CD1c-positive myeloid dendritic cell (primary cell): ENCODE measurements at regions not wholly inside any gene's neighbourhood (a gene's known extent, or its start where the extent isn't known, plus 50 kb on each side); places are given as distances from the start of the nearest gene placed in this dataset.
"Not testable (repeated sequence)": the region's sequence is repeated elsewhere in the genome, so short reads cannot be mapped to it uniquely, and the experiment has no call there.

ENCODE experiments used
- DNase-seq: peaks from one replicate; pipeline ENCODE4 v3.0.0-alpha.2; 2016; ENCODE audit errors: extremely low spot score

DNA sequence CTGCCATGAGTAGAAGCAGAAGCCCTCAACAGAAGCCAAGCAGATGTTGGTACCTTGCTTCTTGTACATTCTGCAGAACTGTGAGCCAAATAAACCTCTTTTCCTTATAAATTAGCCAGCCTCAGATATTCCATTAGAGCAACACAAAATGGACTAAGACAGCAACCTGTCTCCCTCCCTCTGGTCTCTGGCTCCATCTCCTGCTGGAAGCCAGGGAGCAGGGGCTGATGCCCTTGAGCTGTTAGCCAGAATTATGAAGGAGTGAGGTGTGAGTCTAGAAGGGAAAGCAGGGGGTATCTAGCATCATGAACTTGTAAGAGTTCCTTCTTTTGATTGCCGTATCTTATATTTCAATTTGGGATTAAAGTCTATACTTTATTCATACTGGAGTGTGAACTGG lies 358.7 kb upstream of the FZD8 start:
- DNase-seq: not testable (repeated sequence)

DNA sequence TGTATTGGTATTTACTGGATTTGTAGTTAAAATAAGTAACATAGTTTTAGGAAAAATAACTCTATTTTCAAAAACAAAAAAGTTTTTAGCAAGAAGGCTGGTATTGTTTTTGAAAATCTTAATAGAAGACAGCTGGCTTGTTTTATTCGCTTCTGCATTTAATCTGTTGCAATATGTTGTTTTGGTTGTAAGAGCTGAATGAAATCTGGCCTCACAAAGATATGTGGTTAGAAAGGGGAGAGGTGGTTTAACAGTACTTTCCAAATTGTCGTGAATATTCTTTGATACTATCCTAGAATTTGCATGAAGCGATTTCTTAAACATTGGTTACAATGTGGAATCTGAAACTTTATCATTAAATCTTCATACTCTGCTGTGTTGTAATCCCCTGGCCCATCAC lies 355.9 kb upstream of the FZD8 start:
- no peak for DNase-seq

DNA sequence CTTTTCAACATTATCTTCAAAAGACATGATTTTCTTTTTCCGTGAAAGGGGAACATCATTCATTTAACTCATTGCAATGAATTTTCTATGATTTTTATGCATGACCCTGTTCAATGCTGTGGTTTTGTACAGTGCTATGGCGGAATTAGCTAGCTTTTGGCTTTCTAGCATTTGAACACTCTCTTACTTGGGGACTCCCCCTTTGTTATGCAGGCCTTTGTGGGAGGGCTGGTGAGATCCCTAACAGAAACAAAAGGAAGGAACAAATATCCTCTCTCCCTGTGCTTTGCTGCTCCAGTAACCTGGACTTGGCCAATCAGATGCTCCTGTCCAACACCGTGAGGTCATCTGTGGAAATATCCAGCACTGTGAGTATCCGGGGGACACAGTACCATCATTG lies 353.4 kb upstream of the FZD8 start:
- DNase-seq: no peak

DNA sequence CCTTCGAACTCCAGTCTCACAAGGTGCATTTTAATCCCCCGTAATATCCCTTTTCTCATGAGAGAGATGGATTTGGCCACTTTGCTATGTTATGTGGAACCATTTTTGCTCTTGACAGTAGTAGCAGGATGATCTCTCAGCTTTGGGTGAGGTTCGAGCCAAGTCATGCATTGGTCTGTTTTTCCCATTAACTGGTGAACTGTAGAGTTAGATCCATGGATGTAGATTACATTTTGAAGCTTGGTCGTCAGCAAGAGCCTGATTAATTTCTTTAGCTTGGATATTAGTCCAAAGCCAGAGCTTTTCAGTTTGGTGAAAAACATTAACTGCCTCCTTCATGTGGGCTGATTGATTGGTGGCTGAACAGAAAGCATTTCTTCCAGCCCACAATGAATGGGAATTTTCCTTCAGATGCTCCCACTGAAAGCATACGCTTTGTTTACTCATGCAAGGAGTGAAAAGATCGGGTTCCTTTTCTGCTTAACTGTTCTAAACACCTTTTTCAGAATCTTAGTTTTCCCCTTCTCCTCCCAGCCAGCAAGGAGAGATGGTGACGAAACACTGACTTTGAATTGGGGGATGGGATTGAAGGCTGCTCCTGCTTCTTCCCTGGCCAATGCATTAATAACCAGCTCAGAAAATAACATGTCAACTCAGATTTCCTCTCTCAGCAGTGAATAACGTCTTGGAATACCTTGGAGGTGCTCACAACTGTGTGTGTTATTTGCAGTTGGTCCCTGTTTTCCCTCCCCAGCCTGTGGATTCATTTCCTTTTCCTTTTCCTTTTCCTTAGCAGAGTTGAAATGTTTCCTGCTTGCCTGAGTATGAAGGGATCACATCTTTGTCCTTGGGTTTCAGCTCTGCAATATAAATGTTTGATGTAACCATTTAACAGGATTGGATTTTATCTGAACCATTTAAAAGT lies 351.8 kb upstream of the FZD8 start:
- DNase-seq: no peak

DNA sequence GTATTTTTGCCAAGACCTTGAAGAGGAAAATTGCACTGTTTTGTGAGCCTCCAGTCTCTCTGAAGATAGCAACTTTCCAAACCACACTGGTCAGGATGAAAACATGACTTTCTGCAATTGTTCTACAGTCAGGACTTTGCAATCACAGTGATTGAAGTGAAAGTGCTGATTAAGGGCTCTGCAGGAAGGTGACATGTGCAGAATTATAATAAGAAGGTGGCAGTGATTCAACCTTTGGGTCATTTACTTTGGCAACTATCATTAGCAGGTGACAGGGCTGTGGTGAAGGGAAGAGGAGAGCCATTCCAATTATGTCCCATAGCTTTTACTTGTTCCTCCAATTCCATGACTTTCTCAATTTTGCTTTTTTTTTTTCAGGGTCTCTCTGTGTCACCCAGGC lies 350.0 kb upstream of the FZD8 start:
- DNase-seq: no peak

DNA sequence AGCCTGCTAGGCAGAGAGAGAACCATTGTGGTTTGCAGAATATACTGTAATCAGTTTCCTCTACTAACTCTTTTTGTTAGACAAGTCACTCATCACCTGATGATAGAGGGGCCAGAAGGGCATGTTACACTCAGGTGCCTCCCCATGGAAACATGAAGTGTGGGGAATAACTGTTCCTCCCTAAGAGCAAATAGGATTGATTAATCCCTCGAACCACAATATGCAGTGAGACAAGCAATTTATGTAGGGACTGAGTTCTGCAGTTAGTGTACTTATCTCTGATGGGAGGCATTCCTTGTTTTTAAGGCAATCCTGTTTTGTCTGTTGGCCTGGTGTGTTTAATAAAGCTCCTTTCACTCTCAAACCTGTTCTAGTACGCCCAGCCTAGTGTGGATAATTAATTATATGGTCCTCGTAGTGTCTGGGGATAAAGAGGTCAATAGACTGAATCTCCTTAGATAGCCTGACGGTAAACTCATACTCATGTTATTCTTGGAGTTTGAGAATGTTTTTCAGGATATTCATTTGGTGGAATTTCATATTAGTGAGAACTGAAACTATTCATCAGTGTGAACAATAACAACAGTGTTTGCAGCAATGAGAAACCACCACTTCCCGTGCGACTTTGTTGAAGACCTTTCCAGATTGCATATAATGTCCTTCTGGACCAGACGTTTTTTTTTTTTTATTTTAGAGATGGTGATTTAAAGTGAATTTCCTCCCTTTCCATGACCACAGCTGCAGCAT lies 344.8 kb upstream of the FZD8 start:
- DNase-seq: no peak

DNA sequence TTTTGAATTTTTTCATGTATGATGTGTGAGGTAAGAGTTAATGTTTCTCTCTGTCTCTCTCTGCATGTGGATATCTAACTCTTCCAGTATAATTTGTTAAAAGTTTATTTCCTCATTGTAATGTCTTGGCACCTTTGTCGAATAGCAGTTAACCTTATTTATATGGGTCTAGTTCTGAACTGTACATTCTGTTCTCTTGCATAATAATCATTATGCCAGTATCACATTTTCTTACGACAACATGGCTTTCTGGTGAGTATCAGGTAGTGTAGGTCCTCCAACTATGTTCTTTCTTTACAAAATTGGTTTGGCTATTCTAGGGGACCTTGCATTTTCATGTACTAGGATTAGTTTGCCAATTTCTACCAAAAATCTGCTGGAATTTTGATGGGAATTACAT lies 337.0 kb upstream of the FZD8 start:
- DNase-seq: no peak

DNA sequence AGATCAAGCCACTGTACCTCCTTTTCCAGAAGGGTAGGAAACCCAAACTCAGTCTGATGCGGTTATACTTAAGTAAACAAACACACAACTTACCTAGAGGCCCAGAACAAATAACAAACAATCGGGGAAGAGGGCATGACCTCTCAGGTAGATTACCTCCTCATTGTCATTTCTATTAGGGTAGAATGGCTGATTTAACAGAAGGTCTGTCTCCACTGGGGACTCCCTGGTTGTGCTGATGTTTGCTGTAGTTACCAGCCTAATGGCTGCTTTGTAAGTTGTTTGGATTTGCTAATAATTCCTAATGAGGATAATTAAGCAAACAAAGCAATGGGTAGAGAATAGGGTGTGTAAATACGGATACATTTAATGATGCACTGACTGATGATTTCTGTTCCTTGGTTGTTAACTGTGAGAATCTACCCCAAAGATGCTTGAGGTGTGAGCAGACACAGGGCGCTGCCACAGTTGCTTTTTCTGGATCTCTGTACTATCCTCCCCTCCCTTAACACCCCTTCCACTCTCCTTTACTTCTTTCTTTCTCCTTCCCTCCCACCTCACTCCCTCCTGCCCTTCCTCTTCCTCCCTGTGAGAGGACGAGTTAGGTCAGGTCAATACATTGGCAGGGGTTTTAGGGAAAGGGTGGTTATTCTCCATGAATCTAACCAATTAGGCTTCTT lies 332.0 kb upstream of the FZD8 start:
- not testable (repeated sequence) for DNase-seq

DNA sequence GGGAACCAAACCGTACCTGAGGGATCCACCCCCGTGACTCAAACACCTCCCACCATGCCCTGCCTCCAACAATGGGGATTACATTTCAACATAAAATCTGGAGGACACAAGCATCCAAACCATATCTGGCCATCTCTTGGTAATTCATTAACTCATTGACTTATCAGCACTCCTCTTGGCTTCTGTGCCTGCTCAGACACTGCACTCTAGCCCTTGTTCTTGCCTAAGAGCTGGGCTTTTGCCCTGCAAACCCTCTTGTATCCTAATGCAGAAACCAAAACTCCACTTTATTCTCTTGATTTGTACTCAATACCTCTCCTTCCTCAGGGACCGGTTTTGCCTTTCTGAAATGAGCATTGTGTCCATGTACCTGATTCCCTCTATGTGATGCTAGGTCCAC lies 330.2 kb upstream of the FZD8 start:
- DNase-seq: no peak

DNA sequence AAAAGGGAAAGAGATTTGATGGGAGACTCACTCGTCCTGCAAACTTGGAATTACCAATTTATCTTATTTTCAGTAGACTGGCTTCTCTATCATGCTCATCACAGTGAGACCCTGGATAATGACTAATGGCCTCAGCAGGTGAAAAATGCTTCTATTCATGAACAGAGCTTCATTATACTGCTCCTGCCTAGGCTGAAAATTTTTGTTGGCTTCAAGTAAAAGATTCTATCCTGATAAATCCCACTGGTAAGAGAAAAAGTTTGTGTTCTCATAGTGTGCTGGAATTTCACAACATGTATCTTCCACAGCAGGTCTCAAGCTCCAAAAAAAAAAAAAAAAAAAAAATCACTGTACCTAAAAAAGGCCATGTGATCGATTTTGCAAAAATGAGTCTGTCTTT lies 329.3 kb upstream of the FZD8 start:
- DNase-seq: no peak

DNA sequence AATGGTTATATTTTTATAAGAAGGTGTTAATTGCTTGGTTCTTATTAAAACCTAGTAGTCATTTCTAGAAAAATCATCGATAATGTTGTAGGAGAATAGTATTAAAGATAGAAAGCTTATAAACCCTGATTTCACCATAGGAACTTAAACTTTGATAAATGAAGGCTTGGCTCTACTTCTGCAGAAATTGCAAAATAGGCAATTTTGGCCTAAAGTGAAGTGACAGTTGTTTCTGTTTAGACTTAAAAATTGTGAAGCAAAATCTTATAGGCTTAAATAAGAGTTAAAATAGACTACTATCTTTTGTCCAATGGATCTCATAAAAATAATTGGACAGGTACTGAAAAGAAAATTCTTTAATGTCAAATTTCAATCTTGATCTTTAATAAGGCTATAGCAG lies 321.6 kb upstream of the FZD8 start:
- no peak for DNase-seq

DNA sequence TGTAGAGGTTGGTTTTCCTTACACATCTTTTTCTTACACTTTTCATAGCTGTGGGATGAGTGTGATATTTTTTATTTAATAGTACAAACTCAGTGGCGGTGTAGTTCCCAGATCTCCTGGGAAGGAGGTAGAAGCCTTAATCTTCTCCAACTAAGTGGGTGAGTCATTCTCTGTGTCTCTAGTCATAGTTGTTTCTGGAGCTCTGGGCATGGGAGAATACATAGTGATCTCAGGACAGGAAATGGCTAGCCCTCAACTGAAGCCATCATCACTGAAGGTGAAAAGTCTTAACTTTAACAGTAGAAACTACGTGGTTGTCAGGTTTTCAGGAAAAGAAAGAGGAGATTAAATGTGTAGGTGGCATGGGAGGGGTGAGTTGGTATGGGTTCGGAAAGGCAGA lies 319.4 kb upstream of the FZD8 start:
- DNase-seq: no peak

DNA sequence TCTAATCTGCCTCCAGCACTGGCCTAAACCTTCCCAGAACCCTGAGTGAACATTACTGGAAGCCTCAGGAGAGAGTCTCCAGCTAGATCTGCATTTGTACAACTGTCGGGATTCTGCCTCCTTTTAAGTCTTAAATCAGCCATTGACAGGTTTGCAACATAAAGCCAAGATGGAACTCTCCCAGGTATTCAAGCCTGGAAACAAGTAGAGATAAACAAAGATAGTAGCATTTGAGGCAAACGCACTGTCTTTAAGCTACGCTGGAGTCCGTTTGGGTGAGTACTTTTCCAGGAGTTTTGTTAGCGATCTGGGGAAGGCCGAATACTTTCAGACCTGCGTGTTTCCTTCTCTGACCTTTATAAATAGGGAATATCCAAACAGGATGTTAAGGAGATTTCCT lies 317.2 kb upstream of the FZD8 start:
- DNase-seq: no peak

DNA sequence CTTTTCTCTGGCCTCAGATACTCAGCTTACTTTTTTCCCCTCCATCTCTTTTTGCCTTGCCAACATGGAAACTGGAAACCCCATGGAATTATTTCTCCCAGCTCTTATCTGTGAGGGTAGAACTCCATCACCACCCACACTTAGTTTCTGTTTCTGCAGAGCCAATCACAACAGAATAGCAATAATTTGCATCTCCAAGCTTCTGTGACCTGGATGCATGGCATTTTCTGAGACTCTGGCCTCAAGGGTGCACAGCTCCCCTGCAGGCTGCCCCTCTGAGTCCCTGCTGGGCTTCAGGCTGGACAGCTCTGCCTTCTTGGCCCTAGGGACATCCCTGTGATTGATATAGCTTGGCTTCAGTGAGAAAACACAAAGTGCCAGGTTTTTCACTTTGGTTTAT lies 316.5 kb upstream of the FZD8 start:
- not testable (repeated sequence) for DNase-seq

DNA sequence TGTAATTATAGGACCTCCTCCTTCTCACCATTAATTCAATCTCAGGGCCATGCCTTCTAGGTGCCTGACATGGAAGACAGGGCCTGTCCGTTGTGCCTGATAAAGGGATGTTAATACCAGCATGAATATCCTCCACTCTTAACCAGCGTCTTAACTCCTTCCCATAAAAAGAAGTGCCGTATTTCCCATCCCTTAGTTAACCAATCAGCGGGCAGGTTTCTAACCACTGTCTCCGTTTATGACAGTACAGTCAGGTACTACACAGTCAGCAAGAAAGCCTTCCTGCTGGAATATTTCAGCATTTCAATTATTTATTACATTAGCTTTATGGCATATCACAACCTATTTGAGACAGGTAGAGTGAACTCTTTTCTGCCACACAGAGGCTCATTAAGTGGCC lies 308.6 kb upstream of the FZD8 start:
- DNase-seq: no peak

DNA sequence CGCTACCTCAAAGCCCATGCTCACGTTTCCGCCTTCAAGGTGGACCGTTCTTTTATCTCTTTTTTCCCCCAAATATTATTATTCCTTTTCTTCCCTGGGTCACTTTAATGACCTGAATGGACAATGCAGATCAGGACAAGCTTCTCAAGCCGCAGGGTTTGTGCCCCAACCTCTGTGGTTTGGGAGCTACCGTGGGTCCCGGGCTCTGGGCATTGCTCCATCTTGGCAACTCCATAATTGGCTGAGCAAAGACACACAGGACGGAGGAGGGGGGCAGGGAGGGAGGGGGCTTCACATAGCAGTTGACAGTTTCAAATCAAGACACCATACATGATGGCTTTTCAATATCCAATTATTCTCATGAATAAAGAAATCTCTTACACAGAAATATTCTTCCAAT lies 308.1 kb upstream of the FZD8 start:
- no peak for DNase-seq

DNA sequence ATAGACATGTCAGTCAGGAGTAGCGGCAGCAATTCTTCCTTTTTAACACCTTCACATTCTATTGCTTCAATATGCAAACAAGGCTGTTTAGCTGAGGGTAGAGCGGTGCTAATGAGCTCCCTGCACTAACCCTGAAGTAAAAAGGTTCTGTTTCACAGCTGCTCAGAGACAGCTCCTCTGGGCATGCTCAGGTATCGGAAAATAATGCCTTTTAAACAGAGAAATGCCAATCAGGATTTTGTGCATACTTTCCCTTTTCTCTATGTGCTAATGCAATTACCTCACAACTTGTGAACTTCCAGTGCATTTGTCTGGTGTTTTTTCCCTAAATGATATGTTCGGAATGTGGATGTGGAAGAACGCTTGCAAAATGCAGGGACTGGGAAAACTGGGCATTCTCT lies 307.7 kb upstream of the FZD8 start:
- no peak for DNase-seq

DNA sequence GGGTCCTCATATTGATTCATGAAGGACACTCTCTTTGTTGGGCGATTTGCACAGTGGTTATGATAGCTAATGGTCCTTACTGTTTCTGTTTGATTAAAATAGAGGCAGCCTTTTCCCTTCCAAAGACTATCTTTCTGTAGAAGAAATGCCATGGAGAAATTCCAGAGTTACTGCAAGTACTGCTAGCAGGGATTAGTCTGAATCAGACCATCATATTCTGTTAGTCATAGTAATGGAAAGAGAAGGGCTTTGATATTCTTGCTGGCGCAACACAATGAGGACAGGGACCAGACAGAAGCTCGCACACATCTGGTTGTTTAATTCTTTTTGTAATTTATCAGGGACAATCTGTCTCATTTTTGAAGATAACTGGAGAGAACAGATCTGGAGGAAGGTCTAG lies 304.5 kb upstream of the FZD8 start:
- DNase-seq: no peak

DNA sequence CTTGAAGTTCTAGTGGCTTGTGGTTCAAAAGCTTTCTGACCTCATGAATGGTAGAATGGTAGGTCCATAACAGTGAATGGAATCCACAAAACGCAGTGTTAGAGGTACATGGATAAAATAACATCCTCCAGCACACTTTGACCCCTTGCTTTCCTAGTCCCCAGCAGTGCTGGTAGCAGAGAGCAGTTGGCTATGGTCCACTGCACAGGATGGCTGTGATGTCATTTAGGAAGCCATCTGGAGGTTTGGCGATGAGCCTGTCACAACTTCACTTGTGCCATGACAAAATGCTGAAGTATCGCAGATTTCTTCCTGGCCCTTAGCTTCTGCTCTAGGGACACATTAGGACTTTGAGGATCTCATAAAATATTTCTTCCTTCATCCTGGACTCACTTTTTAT lies 300.0 kb upstream of the FZD8 start:
- no peak for DNase-seq

DNA sequence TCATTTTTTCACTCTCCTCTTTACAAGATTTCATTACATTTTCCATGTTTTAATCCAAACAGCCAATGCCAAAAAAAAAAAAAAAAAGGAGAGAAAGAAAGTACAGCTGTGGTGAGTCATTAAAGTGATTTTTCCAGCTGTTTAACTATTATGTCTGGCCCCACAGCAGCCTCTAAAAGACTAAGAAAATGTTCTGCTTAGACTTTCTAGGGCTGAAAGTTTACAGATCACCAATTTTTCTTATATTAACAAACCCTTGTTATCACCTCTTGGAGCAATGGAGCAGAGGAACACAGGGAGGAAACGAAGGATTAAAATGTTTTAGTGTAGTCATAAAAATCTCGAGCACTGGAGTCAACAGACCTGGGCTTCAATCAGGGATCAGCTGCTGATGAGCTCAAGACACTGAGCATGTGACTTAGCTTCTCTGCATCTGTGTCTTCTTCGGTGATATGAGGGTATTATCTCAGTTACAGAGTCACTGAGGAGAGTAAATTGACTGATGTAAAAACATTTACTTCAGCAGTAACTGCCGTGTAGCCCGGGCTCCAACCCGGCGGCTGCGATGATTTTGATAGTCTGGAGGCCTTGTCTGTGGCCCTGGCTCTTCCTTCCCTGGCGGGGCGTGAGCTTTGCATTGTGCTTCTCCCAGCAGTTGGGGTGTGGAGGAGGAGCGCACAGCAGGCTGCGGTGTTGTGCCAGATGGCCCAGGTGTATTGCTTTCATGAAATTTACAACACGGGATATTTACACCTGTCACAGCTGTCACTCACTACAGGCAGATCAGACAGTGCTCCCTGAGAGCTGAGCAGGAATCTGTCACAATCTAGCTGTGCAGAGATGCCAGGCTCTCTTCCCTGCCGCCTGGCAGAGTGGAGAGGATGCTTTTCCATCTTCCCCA lies 298.3 kb upstream of the FZD8 start:
- no peak for DNase-seq

DNA sequence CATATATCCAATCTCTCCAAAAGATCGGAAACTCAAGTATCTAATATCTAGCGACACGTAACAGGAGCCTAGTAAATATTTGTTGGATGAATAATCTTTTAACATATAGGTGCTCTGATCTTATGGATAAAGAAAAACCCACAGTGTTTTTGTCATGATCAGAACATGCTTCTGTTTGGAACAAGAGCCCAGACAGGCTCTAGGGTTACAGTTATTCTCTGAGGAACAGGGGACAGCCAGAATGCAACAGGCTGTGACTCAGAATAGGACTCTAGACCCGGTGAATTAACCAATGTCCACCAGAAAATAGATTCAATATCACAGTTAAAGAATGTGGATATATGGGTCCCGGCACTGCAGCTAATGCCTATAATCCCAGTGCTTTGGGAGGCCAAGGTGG lies 296.1 kb upstream of the FZD8 start:
- no peak for DNase-seq

DNA sequence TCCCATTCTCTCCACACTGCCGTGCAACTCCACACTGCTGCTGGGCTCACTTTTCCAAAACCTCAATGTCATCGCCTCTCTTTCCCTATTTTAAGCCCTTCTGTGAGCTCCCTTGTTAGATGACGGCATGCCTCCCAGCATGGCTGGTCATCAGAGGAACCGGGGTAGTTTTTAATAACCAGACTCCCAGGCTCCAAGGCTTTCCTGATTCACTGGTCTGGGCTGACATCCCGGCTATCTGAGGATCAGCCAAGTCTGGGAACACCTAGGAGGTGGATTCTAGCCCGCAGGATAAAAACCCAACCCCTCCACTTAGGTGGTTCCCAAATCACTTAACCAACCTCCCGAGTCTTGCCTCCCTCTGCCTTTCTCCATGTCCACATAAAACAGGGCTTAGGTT lies 295.4 kb upstream of the FZD8 start:
- DNase-seq: no peak
